ENCODE measurements at regions not wholly inside any gene's neighbourhood (a gene's known extent, or its start where the extent isn't known, plus 50 kb on each side); places are given as distances from the start of the nearest gene placed in this dataset.
A peak's percentile ranks its signal among the peaks of the same experiment; 100 is the strongest.

- Histone ChIP-seq H3K79me2 (ENCODE audit: control insufficient read depth, insufficient read depth, low read length) (no peaks in the 10 kb centered on the region), H4K20me1 (replicated peaks; ENCODE audit: control insufficient read depth, insufficient read depth, low read length) (no peaks in the 10 kb centered on the region), H2AFZ (ENCODE audit: low read depth, low read length) (no peak overlapping the region), H3K4me1 (replicated peaks in 1 of 2; ENCODE audit: control insufficient read depth in 2 of 2, insufficient read depth in 2 of 2, low read length in 2 of 2) (peaks cover 0 to 19% of the 10 kb centered on the region in 2 experiments; a peak in 3 of 5 replicates), H3K4me3 (no peak overlapping the region), H3K9me1 (ENCODE audit: control insufficient read depth, insufficient read depth, low read length) (no peaks in the 10 kb centered on the region), H3K4me2 (ENCODE audit: insufficient read depth, low read length) (no peak overlapping the region), H3K9me3 (replicated peaks; ENCODE audit: control insufficient read depth, insufficient read depth, low read depth, low read length) (no peaks in the 10 kb centered on the region), H3K27ac (ENCODE audit: extremely low read depth, low read depth, low read length) (no peak overlapping the region), H3K27me3 (ENCODE audit: control insufficient read depth in 2 of 2, insufficient read depth in 2 of 2, low read length in 2 of 2) (no peaks in the 10 kb centered on the region), H3K36me3 (ENCODE audit: control insufficient read depth, insufficient read depth, low read length) (no peaks in the 10 kb centered on the region), H3K9ac (ENCODE audit: insufficient read depth in 1 of 2, low read depth in 2 of 2, low read length in 2 of 2) (no peak overlapping the region)
- FAIRE-seq: no peak
- ATAC-seq: no peak
- in situ Hi-C loops (cut with MboI): no loop called here
- ChIA-PET CTCF (ENCODE audit: low intra/inter-chr PET ratio) (no interaction called here), POLR2A (interaction anchor here (1.1 kb wide), 1 partner anchor 11 kb away, joined by 7 read pairs; no protein-coding TSS in a partner anchor)
- no peak for TF ChIP-seq ZC3H11A (IDR thresholded peaks at IDR 0.05; ENCODE audit: low read depth, low read length)
- TF ChIP-seq ZNF780A (CRISPR knock-in tag; IDR thresholded peaks at IDR 0.05): no peak
- no peak for TF ChIP-seq SMARCA4 (IDR thresholded peaks at IDR 0.05)
- peak; percentile 44; the same call in 1 of the 2 replicates for TF ChIP-seq TOE1 (IDR thresholded peaks at IDR 0.05; ENCODE audit: borderline replicate concordance)
- TF ChIP-seq TOE1 (CRISPR knock-in tag; IDR thresholded peaks at IDR 0.05; ENCODE audit: borderline replicate concordance, low read depth): no peak
- TF ChIP-seq TFE3 (CRISPR knock-in tag; IDR thresholded peaks at IDR 0.05): peak; percentile 92
- TF ChIP-seq FOSL1 (tag; conservative IDR thresholded peaks at IDR 0.05): 0 out of 2 replicates have a peak, but pooled peaks have one; percentile 16
- no TSS peak for BruUV-seq (replicated peaks)
- intact Hi-C loops (cut with micrococcal nuclease): no loop called here
- 51% methylated on average over 2 of the region's 2 CpGs for WGBS (ENCODE audit: insufficient coverage, low coverage, missing lambda C conversion rate)
- no peak for DNase-seq (ENCODE audit: extremely low read depth in 1 of 4, low spot score in 3 of 4)
Measured at GRCh38 chr5:68440245-68440644, 224.7 kb downstream of the PIK3R1 start.

Data from K562 (cell line).